GM12865 (cell line): ENCODE measurements at regions not wholly inside any gene's neighbourhood (a gene's known extent, or its start where the extent isn't known, plus 50 kb on each side); places are given as distances from the start of the nearest gene placed in this dataset.
"Not testable (repeated sequence)": the region's sequence is repeated elsewhere in the genome, so short reads cannot be mapped to it uniquely, and the experiment has no call there.

Experiments used
- DNase-seq: peaks from one replicate; pipeline ENCODE4 v3.0.0; 2010; ENCODE audit warnings: low read depth
- H3K4me3 ChIP-seq: 2 replicates; pipeline ENCODE4 v1.5.1; 2011; ENCODE audit warnings: mild to moderate bottlenecking, low read depth, low read length, control low read depth
- TF ChIP-seq, protein P1 (sequence below): IDR thresholded peaks from 2 replicates; pipeline ENCODE4 v1.5.1; 2011; ENCODE audit warnings: low read length, control low read depth, low read depth, inconsistent platforms; ENCODE audit not compliant: insufficient read depth; ENCODE audit errors: missing control alignments

DNA sequence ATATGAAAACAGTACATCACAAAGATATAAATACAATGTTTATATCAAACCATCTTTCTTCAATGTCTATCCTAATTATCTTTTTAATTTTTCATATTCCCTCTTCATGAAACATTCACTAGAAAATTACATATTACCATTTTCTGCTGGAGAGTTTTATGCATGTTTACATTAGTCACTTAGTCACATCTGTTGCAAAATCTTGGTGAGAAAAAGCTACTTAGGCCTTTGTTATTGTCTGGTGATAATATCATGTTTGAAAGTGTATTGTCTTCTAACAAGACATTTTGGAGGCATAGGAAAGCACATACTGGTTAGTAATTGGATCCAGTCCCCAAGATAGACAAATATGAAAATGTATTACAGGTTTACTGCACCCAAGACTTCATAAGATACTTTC lies 163.6 kb downstream of the GNAI1 start:
- H3K4me3 ChIP-seq: no peak overlapping the region
- no peak for DNase-seq
- TF ChIP-seq, protein P1, sequence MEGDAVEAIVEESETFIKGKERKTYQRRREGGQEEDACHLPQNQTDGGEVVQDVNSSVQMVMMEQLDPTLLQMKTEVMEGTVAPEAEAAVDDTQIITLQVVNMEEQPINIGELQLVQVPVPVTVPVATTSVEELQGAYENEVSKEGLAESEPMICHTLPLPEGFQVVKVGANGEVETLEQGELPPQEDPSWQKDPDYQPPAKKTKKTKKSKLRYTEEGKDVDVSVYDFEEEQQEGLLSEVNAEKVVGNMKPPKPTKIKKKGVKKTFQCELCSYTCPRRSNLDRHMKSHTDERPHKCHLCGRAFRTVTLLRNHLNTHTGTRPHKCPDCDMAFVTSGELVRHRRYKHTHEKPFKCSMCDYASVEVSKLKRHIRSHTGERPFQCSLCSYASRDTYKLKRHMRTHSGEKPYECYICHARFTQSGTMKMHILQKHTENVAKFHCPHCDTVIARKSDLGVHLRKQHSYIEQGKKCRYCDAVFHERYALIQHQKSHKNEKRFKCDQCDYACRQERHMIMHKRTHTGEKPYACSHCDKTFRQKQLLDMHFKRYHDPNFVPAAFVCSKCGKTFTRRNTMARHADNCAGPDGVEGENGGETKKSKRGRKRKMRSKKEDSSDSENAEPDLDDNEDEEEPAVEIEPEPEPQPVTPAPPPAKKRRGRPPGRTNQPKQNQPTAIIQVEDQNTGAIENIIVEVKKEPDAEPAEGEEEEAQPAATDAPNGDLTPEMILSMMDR: no peak

DNA sequence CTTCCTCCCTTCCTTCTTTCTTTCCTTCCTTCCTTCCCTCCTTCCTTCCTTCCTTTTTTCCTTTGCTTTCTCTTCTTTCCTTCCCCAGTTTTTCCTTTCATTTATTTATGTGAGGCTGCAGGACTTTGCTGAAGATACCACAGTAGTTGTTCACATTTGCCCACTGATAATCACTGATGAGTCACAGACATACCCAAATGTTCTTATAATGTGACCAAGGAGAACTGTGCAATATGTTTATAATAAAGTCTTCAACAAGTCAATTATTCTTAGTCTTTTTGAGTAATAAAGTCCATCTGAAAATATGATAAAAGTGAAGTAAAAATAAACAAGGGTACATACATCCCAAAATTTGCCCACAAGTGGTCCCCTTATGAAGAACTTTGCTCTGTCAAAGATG lies 159.7 kb downstream of the GNAI1 start:
- TF ChIP-seq, protein P1: no peak
- DNase-seq: no peak
- no peak overlapping the region for H3K4me3 ChIP-seq

DNA sequence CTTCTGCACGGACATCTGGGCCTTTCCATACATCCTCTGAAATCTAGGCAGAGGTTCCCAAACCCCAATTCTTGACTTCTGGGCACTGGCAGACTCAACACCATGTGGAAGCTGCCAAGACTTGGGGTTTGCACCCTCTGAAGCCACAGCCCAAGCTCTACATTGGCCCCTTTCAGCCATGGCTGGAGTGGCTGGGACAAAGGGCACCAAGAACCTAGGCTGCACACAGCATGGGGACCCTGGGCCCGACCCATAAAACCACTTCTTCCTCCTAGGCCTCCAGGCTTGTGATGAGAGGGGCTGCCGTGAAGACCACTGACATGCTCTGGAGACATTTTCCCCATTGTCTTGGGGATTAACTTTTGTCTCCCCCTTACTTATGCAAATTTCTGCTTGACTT lies 158.0 kb downstream of the GNAI1 start:
- not testable (repeated sequence) for H3K4me3 ChIP-seq, DNase-seq

DNA sequence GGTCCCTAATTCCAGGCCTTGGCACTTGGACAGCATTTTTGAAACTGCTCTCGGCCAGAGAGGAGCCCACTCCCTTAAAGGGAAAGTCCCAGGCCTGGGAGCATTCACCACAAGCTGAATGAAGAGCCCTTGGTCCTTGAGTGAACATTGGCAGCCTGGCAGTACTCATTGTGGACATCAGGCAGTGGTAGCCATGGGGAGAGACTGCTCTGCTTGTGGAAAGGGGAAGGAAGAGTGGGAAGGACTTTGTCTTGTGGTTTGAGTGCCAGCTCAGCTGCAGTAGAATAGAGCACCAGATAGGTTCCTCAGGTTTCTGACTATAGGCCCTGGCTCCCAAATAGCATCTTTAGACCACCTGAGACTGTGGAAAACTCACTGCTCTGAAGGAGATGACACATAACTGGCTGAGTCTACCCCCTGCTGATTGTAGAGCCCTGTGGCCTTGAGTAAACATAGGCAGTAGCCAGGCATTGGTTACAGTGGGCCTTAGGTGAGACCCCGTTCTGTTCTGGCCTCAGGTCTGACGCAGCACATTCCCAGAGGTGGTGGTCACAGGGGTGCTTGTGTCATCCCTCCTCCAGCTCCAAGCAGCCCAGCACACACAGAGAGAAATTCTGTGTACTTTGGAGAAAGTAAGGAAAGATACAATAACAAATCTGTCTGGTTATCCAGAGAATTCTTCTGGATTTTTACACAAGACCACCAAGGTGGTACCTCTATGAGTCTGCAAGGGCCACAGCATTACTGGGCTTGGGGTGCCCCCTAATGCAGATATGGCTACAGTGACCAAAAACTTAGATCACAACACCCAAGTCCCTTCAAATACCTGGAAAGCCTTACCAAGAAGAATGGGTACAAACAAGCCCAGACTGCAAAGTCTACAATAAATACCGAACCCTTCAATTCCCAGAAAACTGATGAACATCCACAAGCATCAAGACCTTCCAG lies 153.8 kb downstream of the GNAI1 start:
- no peak for DNase-seq
- TF ChIP-seq, protein P1: no peak
- no peak overlapping the region for H3K4me3 ChIP-seq

DNA sequence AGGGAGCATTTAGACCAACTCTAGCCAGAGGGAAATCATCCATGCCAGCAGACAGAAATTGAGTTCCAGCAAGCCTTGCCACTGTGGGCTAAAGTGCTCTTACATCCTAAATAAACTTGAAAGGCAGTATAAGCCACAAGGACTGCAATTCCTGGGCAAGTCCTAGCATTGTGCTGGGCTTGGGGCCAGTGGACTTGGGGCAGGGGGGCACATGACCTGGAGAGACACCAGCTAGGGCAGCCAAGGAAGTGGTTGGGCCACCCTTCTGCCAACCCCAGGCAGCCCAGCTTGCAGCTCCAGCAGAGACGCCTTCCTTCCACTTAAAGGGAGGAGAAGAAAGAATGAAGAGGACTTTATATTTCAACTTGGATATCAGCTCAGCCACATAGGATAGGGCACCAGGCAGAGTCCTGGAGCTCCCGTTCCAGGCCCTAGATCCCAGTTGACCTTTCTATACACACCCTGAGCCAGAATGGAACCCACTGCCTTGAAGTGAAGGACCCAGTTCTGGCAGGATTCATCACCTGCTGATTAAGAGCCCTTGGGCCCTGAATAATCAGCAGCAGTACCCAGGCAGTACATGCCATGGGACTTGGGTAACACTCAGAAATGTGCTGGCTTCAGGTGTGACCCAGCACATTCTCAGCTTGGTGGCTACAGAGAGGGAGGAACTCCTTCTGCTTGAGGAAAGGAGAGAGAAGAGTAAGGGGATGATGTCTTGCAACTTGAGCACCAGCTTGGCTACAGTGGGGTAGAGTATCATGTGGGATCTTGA lies 153.0 kb downstream of the GNAI1 start:
- TF ChIP-seq, protein P1: no peak
- H3K4me3 ChIP-seq: no peak overlapping the region
- no peak for DNase-seq

DNA sequence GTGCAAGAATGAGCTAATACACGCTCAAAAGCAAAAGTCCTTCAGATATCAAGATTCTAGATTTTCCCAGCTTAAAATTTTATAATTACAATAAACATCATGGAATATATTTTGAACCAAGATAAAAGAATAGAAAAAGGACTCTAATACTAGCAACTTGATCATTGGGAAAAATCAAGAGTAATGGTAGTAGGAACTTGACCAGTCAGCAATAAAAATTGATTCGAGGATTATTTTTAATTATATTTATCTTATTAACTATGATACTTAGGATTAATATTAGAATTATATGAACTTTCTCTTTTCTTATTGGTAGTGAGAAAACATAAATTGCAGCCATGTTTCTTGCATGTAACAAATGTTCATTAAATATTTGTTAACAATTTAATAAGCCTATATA lies 152.0 kb downstream of the GNAI1 start:
- no peak for DNase-seq
- TF ChIP-seq, protein P1: no peak
- H3K4me3 ChIP-seq: no peak overlapping the region

DNA sequence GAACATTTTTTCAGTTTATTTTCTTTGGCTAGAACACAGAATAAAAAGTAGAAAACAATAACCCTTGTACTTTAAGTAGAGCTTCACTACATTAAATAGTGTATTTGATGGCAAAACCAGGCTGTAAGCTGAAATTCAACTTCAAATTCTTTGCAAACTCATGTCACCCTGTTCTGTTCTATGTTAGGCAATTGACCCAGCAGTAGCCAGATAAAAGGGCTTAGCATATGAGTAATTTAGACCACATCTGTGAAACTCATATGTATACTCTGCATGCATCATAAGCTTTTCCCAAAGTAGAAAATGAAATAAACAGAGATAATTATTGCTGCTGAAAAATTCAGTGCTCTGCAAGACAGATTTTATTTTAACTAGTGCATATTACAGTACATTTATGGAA lies 150.2 kb downstream of the GNAI1 start:
- H3K4me3 ChIP-seq: no peak overlapping the region
- TF ChIP-seq, protein P1: no peak
- no peak for DNase-seq
